Left lung (tissue), 4 donors: ENCODE measurements at regions not wholly inside any gene's neighbourhood (a gene's known extent, or its start where the extent isn't known, plus 50 kb on each side); places are given as distances from the start of the nearest gene placed in this dataset.

ENCODE experiments used
- ATAC-seq: fragments of 200-7000 bp; cut with Tn5 transposase; one replicate; pipeline ENCODE4 v1.9.1; 2020; ENCODE audit warnings: moderate library complexity
- DNase-seq, 4 donors: peaks; one replicate each; pipeline ENCODE4 v3.0.0-alpha.2; 2013 to 2020
- H3K27ac ChIP-seq, 2 donors: fragments of 200-600 bp; sonication (generic) in 1 of 2; one replicate each; pipeline versions ENCODE4 v1.5.0 to v1.8.0; 2020 to 2021
- H3K27me3 ChIP-seq, 2 donors: fragments of 200-600 bp; sonication (generic) in 1 of 2; one replicate each; pipeline versions ENCODE4 v1.5.0 to v1.8.0; 2020 to 2021
- H3K36me3 ChIP-seq, 2 donors: fragments of 200-600 bp; sonication (generic) in 1 of 2; one replicate each; pipeline versions ENCODE4 v1.5.0 to v1.8.0; 2020 to 2021
- H3K4me1 ChIP-seq, 2 donors: fragments of 200-600 bp; one replicate each; pipeline ENCODE4 v1.8.0; 2021
- H3K4me3 ChIP-seq, 2 donors: fragments of 200-600 bp; sonication (generic) in 1 of 2; one replicate each; pipeline versions ENCODE4 v1.5.0 to v1.8.0; 2020 to 2021; ENCODE audit warnings: mild to moderate bottlenecking in 1 of 2
- H3K9me3 ChIP-seq, 2 donors: fragments of 200-600 bp; sonication (generic) in 1 of 2; one replicate each; pipeline versions ENCODE4 v1.5.0 to v1.8.0; 2020 to 2021
- CTCF ChIP-seq, 2 donors: fragments of 200-600 bp; sonication (generic) in 1 of 2; IDR thresholded peaks; one replicate each; pipeline versions ENCODE4 v1.5.0 to v1.8.0; 2021; ENCODE audit warnings: antibody characterized with exemption in 2 of 2
- intact Hi-C, 2 donors: fragments of 100-400 bp; cut with DNase I; formaldehyde crosslinking; loops; one replicate each; pipeline versions ENCODE4 v1.11.2 to v1.14.2; 2022
- donor health status: DM: no; HTN: yes; CAD: no.
- donor health status: DM: no; HTN: no; CAD: no.

GRCh38 chr4:160044693-160045092 is 941.8 kb downstream of the RAPGEF2 start:
- ATAC-seq: no peak
- intact Hi-C loops: no loop called here

GRCh38 chr4:160082432-160083207 is 979.7 kb downstream of the RAPGEF2 start:
- DNase-seq (no peak), ATAC-seq (no peak)
- H3K4me3 ChIP-seq: no peak overlapping the region
- no peak for TF ChIP-seq CTCF (IDR thresholded peaks at IDR 0.05)
- no peak overlapping the region for H3K27ac ChIP-seq
- H3K27me3 ChIP-seq: no peaks in the 10 kb centered on the region
- no peaks in the 10 kb centered on the region for H3K4me1 ChIP-seq
- intact Hi-C loops: no loop called here
- peaks cover 0 to 8% of the 10 kb centered on the region in 2 donors for H3K9me3 ChIP-seq
- no peaks in the 10 kb centered on the region for H3K36me3 ChIP-seq

More at GRCh38 chr4:160044693-160045092, 941.8 kb downstream of the RAPGEF2 start:
- H3K4me3 ChIP-seq: no peak overlapping the region
- TF ChIP-seq CTCF (IDR thresholded peaks at IDR 0.05): no peak
- DNase-seq: no peak
- no peaks in the 10 kb centered on the region for H3K36me3 ChIP-seq
- H3K27ac ChIP-seq: no peak overlapping the region
- H3K27me3 ChIP-seq: no peaks in the 10 kb centered on the region
- no peaks in the 10 kb centered on the region for H3K4me1 ChIP-seq
- H3K9me3 ChIP-seq: peaks cover 0 to 1% of the 10 kb centered on the region in 2 donors

- ATAC-seq (no peak), DNase-seq (no peak)
- peaks cover 0 to 5% of the 10 kb centered on the region in 2 donors for H3K9me3 ChIP-seq
- no peaks in the 10 kb centered on the region for H3K36me3 ChIP-seq
- intact Hi-C loops: no loop called here
- no peak overlapping the region for H3K27ac ChIP-seq
- no peak overlapping the region for H3K4me3 ChIP-seq
- H3K27me3 ChIP-seq: no peaks in the 10 kb centered on the region
- TF ChIP-seq CTCF (IDR thresholded peaks at IDR 0.05): no peak
- H3K4me1 ChIP-seq: no peaks in the 10 kb centered on the region
Observed at GRCh38 chr4:160091631-160092030, 988.8 kb downstream of the RAPGEF2 start.

GRCh38 chr4:160100316-160100715 is 997.4 kb downstream of the RAPGEF2 start:
- Histone ChIP-seq H3K36me3 (no peaks in the 10 kb centered on the region), H3K9me3 (no peaks in the 10 kb centered on the region), H3K4me3 (no peak overlapping the region), H3K4me1 (no peaks in the 10 kb centered on the region), H3K27me3 (no peaks in the 10 kb centered on the region), H3K27ac (no peak overlapping the region)
- no peak for TF ChIP-seq CTCF (IDR thresholded peaks at IDR 0.05)
- DNase-seq: no peak
- no peak for ATAC-seq
- intact Hi-C loops: no loop called here

- no peak for TF ChIP-seq CTCF (IDR thresholded peaks at IDR 0.05)
- Histone ChIP-seq H3K4me1 (no peaks in the 10 kb centered on the region), H3K27ac (no peak overlapping the region), H3K36me3 (no peaks in the 10 kb centered on the region), H3K4me3 (no peak overlapping the region), H3K27me3 (no peaks in the 10 kb centered on the region), H3K9me3 (peaks cover 0 to 51% of the 10 kb centered on the region in 2 donors)
- DNase-seq (no peak), ATAC-seq (no peak)
- intact Hi-C loops: no loop called here
Observed at GRCh38 chr4:160110891-160111290, 1008.0 kb downstream of the RAPGEF2 start.
